ENCODE measurements at regions not wholly inside any gene's neighbourhood (a gene's known extent, or its start where the extent isn't known, plus 50 kb on each side); places are given as distances from the start of the nearest gene placed in this dataset.
"Not testable (repeated sequence)": the region's sequence is repeated elsewhere in the genome, so short reads cannot be mapped to it uniquely, and the experiment has no call there.

- H3K4me1 ChIP-seq (ENCODE audit: control insufficient read depth, insufficient read depth, low read length); H2AK9ac ChIP-seq (replicated peaks; ENCODE audit: low read depth, low read length, poor library complexity); in situ Hi-C loops (cut with MboI; ENCODE audit: low sequenced_read_pairs); H3K4me3 ChIP-seq (ENCODE audit: insufficient read depth, low read depth, low read length); H4K5ac ChIP-seq (ENCODE audit: low read depth, low read length); H3K36me3 ChIP-seq (ENCODE audit: control insufficient read depth, insufficient read depth, low read length); H3K4me2 ChIP-seq (ENCODE audit: low read depth, low read length); POLR2A ChIA-PET (ENCODE audit: unreplicated experiment); H2BK15ac ChIP-seq (ENCODE audit: low read depth, low read length); H4K20me1 ChIP-seq (ENCODE audit: insufficient read depth, low read length); H4K8ac ChIP-seq (ENCODE audit: low read depth in 2 of 2, low read length in 2 of 2); ATAC-seq (ENCODE audit: low read depth); H3K18ac ChIP-seq (ENCODE audit: low read depth, low read length); H3K79me1 ChIP-seq (ENCODE audit: low read depth in 1 of 2, low read length in 2 of 2); H2BK120ac ChIP-seq (ENCODE audit: low read depth, low read length); H4K91ac ChIP-seq (ENCODE audit: insufficient read depth, low read depth, low read length); H3K9ac ChIP-seq (ENCODE audit: low read depth, low read length); dilution Hi-C loops (cut with HindIII; ENCODE audit: low sequenced_read_pairs, unreplicated experiment); H3K4ac ChIP-seq (ENCODE audit: low read depth, low read length); H2AK5ac ChIP-seq (ENCODE audit: low read depth, low read length); H2AFZ ChIP-seq (replicated peaks; ENCODE audit: low read length, poor library complexity); CTCF ChIA-PET; H3K14ac ChIP-seq (replicated peaks; ENCODE audit: low read depth, low read length); H3K23ac ChIP-seq (ENCODE audit: low read depth, low read length); H3K56ac ChIP-seq (ENCODE audit: extremely low read depth, insufficient read depth, low read length); H2BK5ac ChIP-seq (ENCODE audit: low read depth, low read length, poor library complexity, severe bottlenecking); DNase-seq; H2BK20ac ChIP-seq (ENCODE audit: low read depth, low read length); BruUV-seq (replicated peaks); H3K27ac ChIP-seq (ENCODE audit: insufficient read depth, low read length); intact Hi-C loops (cut with micrococcal nuclease); H3K9me1 ChIP-seq (ENCODE audit: insufficient read depth, low read length): not testable (repeated sequence)
- peaks cover 18% of the 10 kb centered on the region for H3K9me3 ChIP-seq (ENCODE audit: control insufficient read depth, insufficient read depth, low read length)
- 47% methylated on average over 5 of the region's 7 CpGs; no CpG with 5 or more reads in 1 of the 2 experiments for WGBS, 2 experiments (ENCODE audit: extremely low coverage in 2 of 2, insufficient read length in 1 of 2)
- peaks cover 34% of the 10 kb centered on the region for H3K27me3 ChIP-seq (ENCODE audit: control insufficient read depth, insufficient read depth, low read length)
Observed at GRCh38 chr1:21380147-21380546, 59.8 kb upstream of the NBPF3 start.

All from IMR-90 (cell line).